GM12878 (cell line): ENCODE measurements at regions not wholly inside any gene's neighbourhood (a gene's known extent, or its start where the extent isn't known, plus 50 kb on each side); places are given as distances from the start of the nearest gene placed in this dataset.

ENCODE experiments used
- ATAC-seq: fragments of 200-7000 bp; cut with Tn5 transposase; 3 replicates; pipeline ENCODE4 v1.9.1; 2020; ENCODE audit warnings: mild to moderate bottlenecking, moderate library complexity
- BruUV-seq: library from RNA; stranded (reverse); fragments of 400-500 nt; replicated peaks from 2 replicates; lab custom pipeline; 2021; lab: Mats Ljungman, UMichigan
- CTCF ChIA-PET: fragments of 300-600 bp; sonication (Branson Sonifier 250); formaldehyde crosslinking; extraction: SDS; loops from one replicate; lab custom pipeline; 2021; ENCODE audit warnings: inconsistent platforms; lab: Yijun Ruan, JAX
- POLR2A ChIA-PET: fragments of 350-600 bp; formaldehyde crosslinking; extraction: SDS; loops from one replicate; lab custom pipeline; 2021; ENCODE audit warnings: inconsistent platforms; lab: Charles Lee
- RAD21 ChIA-PET: fragments of 300-600 bp; sonication (Branson Sonifier 250); formaldehyde crosslinking; loops from one replicate; lab custom pipeline; 2023; ENCODE audit warnings: antibody characterized with exemption; ENCODE audit not compliant: unreplicated experiment; lab: Charles Lee
- SMC1A ChIA-PET: fragments of 300-600 bp; sonication (Branson Sonifier 250); formaldehyde crosslinking; loops from one replicate; lab custom pipeline; 2023; ENCODE audit not compliant: unreplicated experiment, uncharacterized antibody; lab: Charles Lee
- DNase-seq: peaks from one replicate; pipeline ENCODE4 v3.0.0-alpha.2; 2011; ENCODE audit warnings: low read depth, low spot score
- FAIRE-seq: peaks from 3 replicates; lab custom pipeline; 2011; peaks lifted over from hg19 to GRCh38; lab: Jason Lieb, UNC
- H2AFZ ChIP-seq: 2 replicates; pipeline ENCODE4 v1.6.0; 2011; ENCODE audit warnings: low read depth, low read length, control low read depth; ENCODE audit not compliant: control insufficient read depth
- H3K27ac ChIP-seq: 2 replicates; pipeline ENCODE4 v1.5.1; 2011; ENCODE audit warnings: control low read depth; ENCODE audit not compliant: control insufficient read depth, insufficient read depth
- H3K27me3 ChIP-seq, 2 experiments: replicated peaks in 1 of 2; 2 replicates each; pipeline versions ENCODE4 v1.6.0 to v1.6.1; 2011; ENCODE audit warnings: low read length in 1 of 2; ENCODE audit not compliant: control insufficient read depth in 2 of 2, insufficient read depth in 2 of 2
- H3K36me3 ChIP-seq, 2 experiments: 2 replicates each; pipeline ENCODE4 v1.5.1; 2011; ENCODE audit warnings: low read length in 1 of 2; ENCODE audit not compliant: control insufficient read depth in 2 of 2, insufficient read depth in 2 of 2
- H3K4me1 ChIP-seq: 2 replicates; pipeline ENCODE4 v1.6.1; 2011; ENCODE audit warnings: mild to moderate bottlenecking, low read length, moderate library complexity, mixed read lengths; ENCODE audit not compliant: control insufficient read depth, insufficient read depth
- H3K4me2 ChIP-seq: 2 replicates; pipeline ENCODE4 v1.6.0; 2011; ENCODE audit warnings: control low read depth; ENCODE audit not compliant: control insufficient read depth, insufficient read depth
- H3K4me3 ChIP-seq: fragments of 200-600 bp; sonication (generic); 2 replicates; pipeline ENCODE4 v1.5.1; 2016
- H3K79me2 ChIP-seq: 2 replicates; pipeline ENCODE4 v1.6.0; 2011; ENCODE audit warnings: low read length; ENCODE audit not compliant: control insufficient read depth, insufficient read depth
- H3K9ac ChIP-seq: 2 replicates; pipeline ENCODE4 v1.8.0; 2011; ENCODE audit warnings: low read length, control low read depth, mixed read lengths; ENCODE audit not compliant: control insufficient read depth, insufficient read depth
- H3K9me3 ChIP-seq: replicated peaks from 3 replicates; pipeline ENCODE4 v1.5.1; 2011; ENCODE audit warnings: mild to moderate bottlenecking, low read length; ENCODE audit not compliant: control insufficient read depth, insufficient read depth
- H4K20me1 ChIP-seq: 2 replicates; pipeline ENCODE4 v1.6.0; 2011; ENCODE audit not compliant: control insufficient read depth, insufficient read depth
- DPF2 ChIP-seq: fragments of 450-650 bp; IDR thresholded peaks from 2 replicates; pipeline ENCODE4 v1.6.1; 2017; ENCODE audit warnings: mild to moderate bottlenecking
- WGBS: methylation state at CpG from one replicate; pipeline ENCODE4 v1.1.6; 2016; ENCODE audit warnings: low lambda C conversion rate; ENCODE audit not compliant: insufficient replicate concordance, insufficient coverage; ENCODE audit errors: missing lambda C conversion rate; 5-methylcytosine and 5-hydroxymethylcytosine counted together
- in situ Hi-C: fragments of 300-500 bp; cut with MboI; formaldehyde crosslinking; loops from 9 replicates; pipeline ENCODE4 v1.14.3; 2018; ENCODE audit warnings: mixed read lengths
- intact Hi-C: fragments of 100-400 bp; cut with micrococcal nuclease; formaldehyde crosslinking; loops from one replicate; pipeline ENCODE4 v1.14.2; 2022; ENCODE audit not compliant: unreplicated experiment
- TF ChIP-seq, protein P1 (sequence below): fragments of 450-650 bp; IDR thresholded peaks from 2 replicates; pipeline ENCODE4 v1.6.1; 2016; ENCODE audit warnings: mild to moderate bottlenecking, moderate library complexity, borderline replicate concordance

DNA sequence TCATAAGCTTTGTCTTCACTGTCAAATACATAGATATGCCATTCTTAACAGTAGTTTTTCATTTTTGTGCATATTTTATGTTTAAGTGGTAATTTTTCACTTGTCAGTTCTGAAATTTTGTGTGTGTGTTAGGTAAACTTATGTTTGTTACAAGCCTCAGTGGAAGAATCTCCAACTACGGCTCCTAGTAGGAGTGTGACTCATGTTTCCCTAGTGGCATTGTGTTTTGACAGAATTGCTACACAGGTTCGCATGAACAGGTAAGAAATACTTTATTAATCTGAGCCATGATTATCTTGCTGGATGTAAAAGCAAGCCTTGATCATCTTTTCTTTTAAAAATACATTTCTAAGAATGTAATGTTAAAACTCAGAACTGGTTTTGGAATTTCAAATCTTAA is 94.4 kb downstream of the BLTP1 start:
- SMC1A ChIA-PET, result no interaction called here
- WGBS, result 98% methylated on average over 2 of the region's 2 CpGs
- RAD21 ChIA-PET, result no interaction called here

More for the DNA sequence above, 94.4 kb downstream of the BLTP1 start:
- Histone ChIP-seq H3K79me2 (no peaks in the 10 kb centered on the region), H3K4me2 (no peak overlapping the region), H3K9ac (no peak overlapping the region), H4K20me1 (no peaks in the 10 kb centered on the region), H3K9me3 (no peaks in the 10 kb centered on the region), H3K4me3 (no peak overlapping the region), H2AFZ (no peak overlapping the region), H3K27ac (no peak overlapping the region), H3K27me3 (no peaks in the 10 kb centered on the region), H3K4me1 (no peaks in the 10 kb centered on the region), H3K36me3 (peaks cover 0 to 6% of the 10 kb centered on the region in 2 experiments; a peak in 2 of 4 replicates)
- no peak for ATAC-seq
- POLR2A ChIA-PET, result no interaction called here
- in situ Hi-C loops, result no loop called here
- BruUV-seq, result no TSS peak
- no peak for TF ChIP-seq DPF2
- TF ChIP-seq, protein P1, sequence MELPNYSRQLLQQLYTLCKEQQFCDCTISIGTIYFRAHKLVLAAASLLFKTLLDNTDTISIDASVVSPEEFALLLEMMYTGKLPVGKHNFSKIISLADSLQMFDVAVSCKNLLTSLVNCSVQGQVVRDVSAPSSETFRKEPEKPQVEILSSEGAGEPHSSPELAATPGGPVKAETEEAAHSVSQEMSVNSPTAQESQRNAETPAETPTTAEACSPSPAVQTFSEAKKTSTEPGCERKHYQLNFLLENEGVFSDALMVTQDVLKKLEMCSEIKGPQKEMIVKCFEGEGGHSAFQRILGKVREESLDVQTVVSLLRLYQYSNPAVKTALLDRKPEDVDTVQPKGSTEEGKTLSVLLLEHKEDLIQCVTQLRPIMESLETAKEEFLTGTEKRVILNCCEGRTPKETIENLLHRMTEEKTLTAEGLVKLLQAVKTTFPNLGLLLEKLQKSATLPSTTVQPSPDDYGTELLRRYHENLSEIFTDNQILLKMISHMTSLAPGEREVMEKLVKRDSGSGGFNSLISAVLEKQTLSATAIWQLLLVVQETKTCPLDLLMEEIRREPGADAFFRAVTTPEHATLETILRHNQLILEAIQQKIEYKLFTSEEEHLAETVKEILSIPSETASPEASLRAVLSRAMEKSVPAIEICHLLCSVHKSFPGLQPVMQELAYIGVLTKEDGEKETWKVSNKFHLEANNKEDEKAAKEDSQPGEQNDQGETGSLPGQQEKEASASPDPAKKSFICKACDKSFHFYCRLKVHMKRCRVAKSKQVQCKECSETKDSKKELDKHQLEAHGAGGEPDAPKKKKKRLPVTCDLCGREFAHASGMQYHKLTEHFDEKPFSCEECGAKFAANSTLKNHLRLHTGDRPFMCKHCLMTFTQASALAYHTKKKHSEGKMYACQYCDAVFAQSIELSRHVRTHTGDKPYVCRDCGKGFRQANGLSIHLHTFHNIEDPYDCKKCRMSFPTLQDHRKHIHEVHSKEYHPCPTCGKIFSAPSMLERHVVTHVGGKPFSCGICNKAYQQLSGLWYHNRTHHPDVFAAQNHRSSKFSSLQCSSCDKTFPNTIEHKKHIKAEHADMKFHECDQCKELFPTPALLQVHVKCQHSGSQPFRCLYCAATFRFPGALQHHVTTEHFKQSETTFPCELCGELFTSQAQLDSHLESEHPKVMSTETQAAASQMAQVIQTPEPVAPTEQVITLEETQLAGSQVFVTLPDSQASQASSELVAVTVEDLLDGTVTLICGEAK, result no peak
- intact Hi-C loops, result no loop called here
- no peak for DNase-seq
- no peak for FAIRE-seq
- CTCF ChIA-PET, result no interaction called here
